H1 (cell line): ENCODE measurements at regions not wholly inside any gene's neighbourhood (a gene's known extent, or its start where the extent isn't known, plus 50 kb on each side); places are given as distances from the start of the nearest gene placed in this dataset.

Source experiments
- CTCF ChIA-PET: fragments of 300-600 bp; sonication (Branson Sonifier 250); formaldehyde crosslinking; loops from one replicate; lab custom pipeline; 2021; ENCODE audit not compliant: partially characterized antibody; lab: Charles Lee
- POLR2A ChIA-PET: fragments of 300-600 bp; sonication (Branson Sonifier 250); formaldehyde crosslinking; loops from one replicate; lab custom pipeline; 2021; ENCODE audit warnings: inconsistent platforms; ENCODE audit not compliant: partially characterized antibody; lab: Charles Lee
- DNase-seq, 2 experiments: peaks; one replicate each; pipeline versions ENCODE4 v3.0.0 to v3.0.0-alpha.2; 2010 to 2022; ENCODE audit warnings: low spot score in 2 of 2, low read depth in 1 of 2, mixed read lengths in 1 of 2
- FAIRE-seq: peaks from 2 replicates; lab custom pipeline; 2011; peaks lifted over from hg19 to GRCh38; lab: Jason Lieb, UNC
- H2AFZ ChIP-seq: 2 replicates; pipeline ENCODE4 v1.8.1; 2012; ENCODE audit warnings: low read length, inconsistent platforms
- H2AK5ac ChIP-seq: 2 replicates; pipeline ENCODE4 v1.6.1; 2013; ENCODE audit warnings: low read depth, low read length
- H2BK120ac ChIP-seq: replicated peaks from 2 replicates; pipeline ENCODE3; 2013; ENCODE audit warnings: low read depth, low read length, inconsistent platforms
- H2BK12ac ChIP-seq: 2 replicates; pipeline ENCODE4 v1.6.1; 2013; ENCODE audit warnings: low read depth, low read length
- H2BK15ac ChIP-seq: 2 replicates; pipeline ENCODE4 v1.6.1; 2013; ENCODE audit warnings: low read length
- H2BK20ac ChIP-seq: 2 replicates; pipeline ENCODE4 v1.6.1; 2013; ENCODE audit warnings: low read length
- H2BK5ac ChIP-seq: 2 replicates; pipeline ENCODE4 v1.6.1; 2013; ENCODE audit warnings: low read depth, low read length
- H3K14ac ChIP-seq: 2 replicates; pipeline ENCODE4 v1.6.1; 2013; ENCODE audit warnings: inconsistent platforms; ENCODE audit not compliant: insufficient read length
- H3K18ac ChIP-seq: 2 replicates; pipeline ENCODE4 v1.6.1; 2013; ENCODE audit warnings: low read length; ENCODE audit errors: extremely low read depth
- H3K23ac ChIP-seq: 2 replicates; pipeline ENCODE4 v1.6.1; 2013; ENCODE audit warnings: inconsistent platforms; ENCODE audit not compliant: insufficient read length
- H3K23me2 ChIP-seq: 2 replicates; pipeline ENCODE4 v1.6.1; 2013; ENCODE audit warnings: low read depth, low read length
- H3K27ac ChIP-seq: 2 replicates; pipeline ENCODE4 v1.6.1; 2011; ENCODE audit warnings: low read depth, low read length, inconsistent platforms
- H3K27me3 ChIP-seq, 4 experiments: replicated peaks in 1 of 4; 1 replicate in 1 of 4; 2 replicates in 3 of 4; pipeline versions ENCODE4 v1.6.1 to v1.8.1; 2011 to 2013; ENCODE audit warnings: low read length in 3 of 4, mild to moderate bottlenecking in 3 of 4, inconsistent platforms in 2 of 4, mixed read lengths in 2 of 4, moderate library complexity in 1 of 4; ENCODE audit not compliant: control insufficient read depth in 3 of 4, insufficient read depth in 3 of 4; ENCODE audit errors: extremely low read depth in 1 of 4
- H3K36me3 ChIP-seq, 4 experiments: 2 replicates each; pipeline versions ENCODE4 v1.6.1 to v1.8.1; 2011 to 2013; ENCODE audit warnings: mild to moderate bottlenecking in 4 of 4, low read length in 3 of 4, moderate library complexity in 2 of 4, control low read depth in 1 of 4, inconsistent platforms in 1 of 4; ENCODE audit not compliant: insufficient read depth in 4 of 4, control insufficient read depth in 2 of 4
- H3K4ac ChIP-seq: replicated peaks from 2 replicates; pipeline ENCODE3; 2013; ENCODE audit warnings: low read length, low read depth, mixed read lengths, inconsistent platforms; ENCODE audit not compliant: insufficient read length
- H3K4me1 ChIP-seq, 4 experiments: replicated peaks in 1 of 4; 1 replicate in 1 of 4; 2 replicates in 3 of 4; pipeline versions ENCODE4 v1.6.1 to v1.8.1; 2011 to 2013; ENCODE audit warnings: low read length in 3 of 4, inconsistent platforms in 2 of 4, mixed read lengths in 1 of 4; ENCODE audit not compliant: insufficient read depth in 4 of 4, control insufficient read depth in 3 of 4
- H3K4me2 ChIP-seq, 2 experiments: 2 replicates each; pipeline versions ENCODE4 v1.6.1 to v1.8.1; 2011 to 2013; ENCODE audit warnings: low read depth in 2 of 2, low read length in 2 of 2, control low read depth in 1 of 2, inconsistent platforms in 1 of 2, mild to moderate bottlenecking in 1 of 2; ENCODE audit not compliant: insufficient read depth in 1 of 2
- H3K4me3 ChIP-seq, 4 experiments: fragments of 200-600, 300-600 bp in 1 of 4; sonication (generic), shearing (Covaris generic), sonication (Bioruptor Twin) in 1 of 4; 2 replicates each; pipeline versions ENCODE4 v1.5.1 to v1.8.1; 2011 to 2016; ENCODE audit warnings: low read length in 4 of 4, low read depth in 3 of 4, control low read depth in 2 of 4, inconsistent platforms in 2 of 4, mild to moderate bottlenecking in 2 of 4, mixed read lengths in 1 of 4, moderate library complexity in 1 of 4; ENCODE audit not compliant: insufficient read depth in 2 of 4; ENCODE audit errors: extremely low read depth in 1 of 4
- H3K56ac ChIP-seq: replicated peaks from 2 replicates; pipeline ENCODE3; 2013; ENCODE audit warnings: low read depth, mild to moderate bottlenecking, mixed read lengths, low read length, inconsistent platforms; ENCODE audit not compliant: insufficient read length
- H3K79me1 ChIP-seq: 2 replicates; pipeline ENCODE4 v1.6.1; 2013; ENCODE audit warnings: low read depth, low read length, control low read depth
- H3K79me2 ChIP-seq, 2 experiments: 2 replicates each; pipeline versions ENCODE4 v1.6.1 to v1.8.1; 2012 to 2013; ENCODE audit warnings: low read length in 2 of 2, mild to moderate bottlenecking in 2 of 2, inconsistent platforms in 1 of 2; ENCODE audit not compliant: insufficient read depth in 2 of 2, control insufficient read depth in 1 of 2
- H3K9ac ChIP-seq, 4 experiments: replicated peaks in 1 of 4; 1 replicate in 1 of 4; 2 replicates in 3 of 4; pipeline versions ENCODE4 v1.6.1 to v1.8.1; 2011 to 2013; ENCODE audit warnings: low read depth in 3 of 4, low read length in 3 of 4, control low read depth in 2 of 4, mild to moderate bottlenecking in 2 of 4, moderate library complexity in 2 of 4, inconsistent platforms in 1 of 4; ENCODE audit errors: extremely low read depth in 1 of 4
- H3K9me3 ChIP-seq, 2 experiments: 2 replicates each; pipeline versions ENCODE4 v1.6.1 to v1.8.1; 2012 to 2013; ENCODE audit warnings: mild to moderate bottlenecking in 2 of 2, moderate library complexity in 2 of 2, control low read depth in 1 of 2, inconsistent platforms in 1 of 2, low read depth in 1 of 2, low read length in 1 of 2, mixed read lengths in 1 of 2; ENCODE audit not compliant: insufficient read depth in 2 of 2
- H4K20me1 ChIP-seq, 2 experiments: replicated peaks in 1 of 2; 2 replicates each; pipeline versions ENCODE3 to v1.8.1; 2011 to 2013; ENCODE audit warnings: inconsistent platforms in 2 of 2, low read length in 2 of 2, mild to moderate bottlenecking in 1 of 2; ENCODE audit not compliant: insufficient read depth in 2 of 2, control insufficient read depth in 1 of 2
- H4K5ac ChIP-seq: 2 replicates; pipeline ENCODE4 v1.6.1; 2013; ENCODE audit warnings: low read length, low read depth, mixed read lengths, inconsistent platforms; ENCODE audit not compliant: insufficient read length
- H4K8ac ChIP-seq: 2 replicates; pipeline ENCODE4 v1.8.0; 2013; ENCODE audit warnings: mild to moderate bottlenecking, moderate library complexity, low read length, inconsistent platforms; ENCODE audit not compliant: insufficient read depth; ENCODE audit errors: extremely low read depth
- H4K91ac ChIP-seq: replicated peaks from 2 replicates; pipeline ENCODE3; 2013; ENCODE audit warnings: low read length, mixed read lengths, inconsistent platforms; ENCODE audit not compliant: insufficient read length
- ATF3 ChIP-seq: IDR thresholded peaks from 2 replicates; pipeline ENCODE4 v1.6.1; 2011; ENCODE audit warnings: low read depth, mild to moderate bottlenecking, low read length; ENCODE audit not compliant: insufficient read depth
- CBX8 ChIP-seq: fragments of 300-800, 300-1000 bp; sonication (generic); IDR thresholded peaks from 2 replicates; pipeline ENCODE4 v1.7.1; 2016; ENCODE audit warnings: low read depth, low read length, borderline replicate concordance
- CEBPB ChIP-seq: IDR thresholded peaks from 2 replicates; pipeline ENCODE4 v1.6.1; 2012; ENCODE audit warnings: low read depth, low read length
- CTBP2 ChIP-seq: IDR thresholded peaks from 2 replicates; pipeline ENCODE4 v1.7.0; 2011; ENCODE audit warnings: borderline replicate concordance, mild to moderate bottlenecking, moderate library complexity, mixed read lengths, low read length; ENCODE audit not compliant: insufficient read depth, insufficient read length
- EZH2 ChIP-seq: fragments of 200-600 bp; sonication (generic); IDR thresholded peaks from 2 replicates; pipeline ENCODE4 v1.7.1; 2012; ENCODE audit warnings: low read depth, mild to moderate bottlenecking, moderate library complexity, low read length, inconsistent platforms; ENCODE audit not compliant: severe bottlenecking
- HDAC2 ChIP-seq, 2 experiments: fragments of 300-600 bp in 1 of 2; sonication (generic) in 1 of 2; IDR thresholded peaks; 2 replicates each; pipeline ENCODE4 v1.6.1; 2011 to 2012; ENCODE audit warnings: low read depth in 2 of 2, low read length in 2 of 2, mild to moderate bottlenecking in 2 of 2, moderate library complexity in 2 of 2, borderline replicate concordance in 1 of 2, inconsistent platforms in 1 of 2
- MAFK ChIP-seq: IDR thresholded peaks from 2 replicates; pipeline ENCODE4 v1.6.1; 2012; ENCODE audit warnings: low read depth, mild to moderate bottlenecking, improper control_type of control experiment, low read length
- PHF8 ChIP-seq: fragments of 200-600 bp; sonication (generic); conservative IDR thresholded peaks from 2 replicates; pipeline ENCODE4 v1.7.1; 2012; ENCODE audit warnings: low read depth, mild to moderate bottlenecking, inconsistent platforms, low read length, moderate library complexity
- SAP30 ChIP-seq: fragments of 300-600 bp; sonication (generic); IDR thresholded peaks from 2 replicates; pipeline ENCODE4 v1.7.1; 2012; ENCODE audit warnings: low read length, moderate library complexity, mild to moderate bottlenecking, inconsistent platforms; ENCODE audit not compliant: insufficient read depth, insufficient replicate concordance
- SIN3A ChIP-seq, 2 experiments: IDR thresholded peaks in 1 of 2; conservative IDR thresholded peaks in 1 of 2; 2 replicates each; pipeline ENCODE4 v1.6.1; 2011 to 2012; ENCODE audit warnings: low read length in 2 of 2, improper control_type of control experiment in 1 of 2, low read depth in 1 of 2, mild to moderate bottlenecking in 1 of 2
- TAF7 ChIP-seq: optimal IDR thresholded peaks from 2 replicates; pipeline ENCODE3; 2011; ENCODE audit warnings: low read depth, mild to moderate bottlenecking, inconsistent platforms, low read length, moderate library complexity, borderline replicate concordance
- TEAD4 ChIP-seq: IDR thresholded peaks from 2 replicates; pipeline ENCODE4 v1.6.1; 2012; ENCODE audit warnings: low read depth, low read length, inconsistent platforms, mixed read lengths
- WGBS, 2 experiments: shearing (Covaris generic) in 1 of 2; methylation state at CpG; one replicate each; pipeline versions ENCODE4 v1.1.6 to v1.1.7; 2013 to 2015; ENCODE audit warnings: low lambda C conversion rate in 2 of 2, mixed read lengths in 2 of 2, inconsistent platforms in 1 of 2, low coverage in 1 of 2, missing lambda C conversion rate in 1 of 2; ENCODE audit not compliant: insufficient replicate concordance in 2 of 2, insufficient coverage in 1 of 2, insufficient read length in 1 of 2; ENCODE audit errors: extremely low coverage in 1 of 2, missing lambda C conversion rate in 1 of 2; 5-methylcytosine and 5-hydroxymethylcytosine counted together

- Histone ChIP-seq H4K5ac (no peak overlapping the region), H2BK20ac (no peak overlapping the region), H3K9ac (no peak overlapping the region), H3K23me2 (no peaks in the 10 kb centered on the region), H2BK12ac (no peak overlapping the region), H3K9me3 (peaks cover 7 to 13% of the 10 kb centered on the region in 2 experiments; a peak in 3 of 4 replicates), H3K4me3 (no peak overlapping the region), H3K79me1 (no peaks in the 10 kb centered on the region), H4K20me1 (no peaks in the 10 kb centered on the region), H2AFZ (no peak overlapping the region), H2BK120ac (no peak overlapping the region), H3K18ac (no peak overlapping the region), H3K27me3 (no peaks in the 10 kb centered on the region), H3K27ac (no peak overlapping the region), H3K23ac (no peak overlapping the region), H2BK15ac (no peak overlapping the region), H3K4ac (no peak overlapping the region), H2BK5ac (no peak overlapping the region), H3K14ac (no peak overlapping the region), H3K4me1 (no peaks in the 10 kb centered on the region), H4K8ac (no peak overlapping the region), H3K79me2 (no peaks in the 10 kb centered on the region), H4K91ac (no peak overlapping the region), H3K4me2 (no peak overlapping the region), H3K56ac (no peak overlapping the region), H2AK5ac (no peak overlapping the region), H3K36me3 (no peaks in the 10 kb centered on the region)
- WGBS, 2 experiments: 93% methylated on average over 6 of the region's 6 CpGs; no CpG with 5 or more reads in 1 of the 2 experiments
- FAIRE-seq (no peak), DNase-seq (peak in 1 of 2 experiments; percentile 19)
- ChIA-PET POLR2A (no interaction called here), CTCF (interaction anchor here (1.2 to 1.5 kb wide), 3 partner anchors 12 to 60 kb away, joined by 3 to 4 read pairs (median 4); no protein-coding TSS in a partner anchor)
- TF ChIP-seq CBX8: no peak
- no peak for TF ChIP-seq ATF3
- TF ChIP-seq SAP30: no peak
- no peak for TF ChIP-seq HDAC2 (IDR thresholded peaks at IDR 0.05; ENCODE audit: borderline replicate concordance in 1 of 2, low read depth in 2 of 2, low read length in 2 of 2)
- TF ChIP-seq TAF7: no peak
- no peak for TF ChIP-seq EZH2
- TF ChIP-seq PHF8: no peak
- TF ChIP-seq TEAD4: no peak
- no peak for TF ChIP-seq SIN3A (conservative IDR thresholded peaks at IDR 0.05 in 1 of 2, IDR thresholded peaks at IDR 0.05 in 1 of 2; ENCODE audit: low read depth in 1 of 2, low read length in 2 of 2)
- no peak for TF ChIP-seq MAFK
- TF ChIP-seq CTBP2: no peak
- no peak for TF ChIP-seq CEBPB
These were observed 119.7 kb upstream of the PPP2R2D start for GRCh38 chr10:131781076-131781475.
